Activated gamma-delta T cell (primary cell): ENCODE measurements at regions not wholly inside any gene's neighbourhood (a gene's known extent, or its start where the extent isn't known, plus 50 kb on each side); places are given as distances from the start of the nearest gene placed in this dataset.

Experiments
- DNase-seq: peaks from one replicate; lab custom pipeline; 2025; lab: John Stamatoyannopoulos, UW

DNA sequence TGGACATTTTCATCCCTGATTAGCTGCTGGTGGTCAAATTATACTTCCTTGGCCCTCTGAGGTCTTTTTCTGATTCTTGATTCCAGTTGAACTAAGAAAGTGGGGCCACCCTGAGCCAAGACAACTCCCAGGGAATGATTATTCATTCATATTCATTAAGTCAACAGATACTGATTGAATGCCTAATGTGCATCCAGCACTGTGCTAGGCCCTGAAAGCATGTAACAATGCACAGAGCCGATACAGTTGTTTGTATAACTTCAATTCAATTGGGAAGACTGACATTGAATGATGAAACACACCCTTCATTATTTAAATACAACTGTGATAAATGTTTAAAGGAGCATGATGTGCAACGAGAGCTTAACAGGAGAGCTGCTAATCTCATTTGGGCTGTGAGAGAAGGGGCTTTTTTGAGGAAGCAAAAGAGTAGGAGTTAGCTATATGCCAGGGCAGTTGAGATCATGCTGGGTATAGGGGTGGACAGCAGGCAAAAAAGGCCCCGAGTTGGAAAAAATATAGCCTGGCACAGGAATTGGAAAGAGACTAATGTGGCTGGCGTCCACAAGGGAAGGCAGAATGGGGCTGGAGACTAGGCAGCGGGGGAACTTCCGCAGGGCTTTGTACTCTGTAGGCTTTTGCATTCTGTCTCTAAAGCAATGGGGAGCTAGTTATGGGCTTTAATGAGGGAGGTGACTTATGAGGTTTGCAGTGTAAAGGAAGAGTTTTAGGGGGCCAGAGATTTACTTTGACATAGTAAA, 57.2 kb upstream of the ACVR1 start:
- DNase-seq: no peak

GRCh38 chr2:157932480-157933159, 56.5 kb upstream of the ACVR1 start:
- no peak for DNase-seq

- no peak for DNase-seq
Measured at GRCh38 chr2:157931542-157931941, 55.4 kb upstream of the ACVR1 start.

GRCh38 chr2:157930728-157931127, 54.6 kb upstream of the ACVR1 start:
- no peak for DNase-seq

DNA sequence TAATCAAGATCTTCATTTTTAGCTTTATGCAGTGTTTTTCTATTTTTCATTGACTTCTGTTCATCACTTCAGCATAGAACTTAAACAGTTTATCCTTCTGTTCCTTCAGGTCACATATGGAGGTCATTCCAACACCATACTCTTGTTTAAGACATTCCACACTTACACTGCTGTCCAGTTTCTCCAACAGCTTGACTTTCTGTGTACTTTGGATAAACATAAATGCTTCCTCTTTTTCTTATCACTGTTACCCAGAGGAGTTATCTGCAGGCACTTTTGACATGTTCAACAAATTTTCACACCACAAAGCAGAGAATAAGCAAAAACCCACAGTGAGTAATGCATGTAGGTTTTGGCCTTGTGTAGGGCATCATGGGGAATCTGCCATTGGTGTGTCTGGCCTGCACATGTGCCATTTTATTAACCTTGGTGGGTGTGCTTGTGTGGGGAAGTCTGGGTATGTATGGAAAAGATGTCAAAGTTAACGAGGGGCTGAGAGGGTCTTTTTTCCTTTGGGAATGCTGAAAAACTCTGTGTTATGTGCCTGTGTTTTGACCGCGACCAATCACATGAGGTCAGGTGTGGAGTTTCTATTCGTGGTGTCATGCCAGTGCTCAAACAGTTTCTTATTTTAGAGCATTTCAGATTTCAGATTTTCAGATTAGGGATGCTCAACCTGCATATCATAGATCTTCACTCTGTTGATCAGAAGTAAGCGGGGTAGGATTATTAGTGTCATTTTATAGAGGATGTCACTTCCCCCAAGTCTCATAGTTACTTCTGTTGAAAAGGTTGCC, 53.9 kb upstream of the ACVR1 start:
- no peak for DNase-seq

DNA sequence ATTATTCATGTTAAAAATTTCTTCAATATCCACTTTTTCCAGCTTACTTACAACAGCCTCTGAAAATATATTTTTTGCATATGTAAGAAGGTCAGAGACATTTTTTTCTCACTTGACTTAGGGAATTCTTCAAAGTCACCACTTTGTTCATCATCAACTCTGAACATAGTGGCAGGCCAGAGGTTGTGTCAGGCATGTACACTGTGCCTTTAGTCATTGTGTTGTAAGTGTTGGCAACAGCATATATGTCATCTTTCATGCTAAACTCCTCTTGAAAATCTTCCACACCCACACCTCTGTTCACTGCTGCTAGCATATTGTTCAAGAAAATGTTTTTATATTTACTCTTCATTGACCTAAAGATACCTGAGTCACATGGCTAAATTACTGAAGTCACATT, 52.2 kb upstream of the ACVR1 start:
- no peak for DNase-seq

DNA sequence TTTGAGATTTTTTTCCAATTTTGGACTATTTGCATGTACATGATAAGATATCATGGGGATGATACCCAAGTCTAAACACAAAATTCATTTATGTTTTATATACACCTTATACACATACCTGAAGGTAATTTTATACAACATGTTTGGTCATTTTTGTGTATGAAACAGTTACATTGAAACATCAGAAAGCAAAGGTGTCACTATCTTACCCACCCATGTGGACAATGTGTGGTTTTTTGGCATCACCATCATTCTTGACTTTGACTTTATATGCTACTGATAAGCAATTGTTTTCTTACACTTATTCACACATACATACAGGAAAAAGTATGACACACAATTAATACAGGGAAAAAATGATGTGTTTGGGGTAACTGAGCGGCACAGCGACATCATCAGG, 51.0 kb upstream of the ACVR1 start:
- DNase-seq: no peak
